ENCODE measurements at regions not wholly inside any gene's neighbourhood (a gene's known extent, or its start where the extent isn't known, plus 50 kb on each side); places are given as distances from the start of the nearest gene placed in this dataset.

DNA sequence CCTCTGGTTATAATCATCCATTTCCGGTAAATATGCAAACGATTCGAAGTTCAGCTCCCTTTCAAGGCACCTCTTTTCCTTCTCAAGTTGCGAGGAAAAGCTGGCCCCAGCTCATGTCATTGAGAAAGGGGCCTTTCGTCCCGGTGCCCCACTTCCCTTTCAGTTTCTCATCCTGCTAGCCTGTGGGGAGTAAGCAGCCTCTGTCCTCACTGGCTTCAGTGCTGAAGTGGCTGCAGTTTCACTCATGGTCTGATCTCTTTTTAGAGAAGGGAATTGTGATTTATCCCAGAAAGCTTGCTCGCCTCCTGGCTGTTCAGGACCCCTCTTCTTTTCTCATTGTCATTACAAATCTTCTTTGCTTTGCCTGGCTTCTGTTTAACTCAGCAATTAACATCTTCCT, 207.5 kb downstream of the NR4A2 start:
- DNase-seq = no peak
- WGBS, 3 donors = 71 to 83% (median 71%) methylated on average over 7 of the region's 7 CpGs
- TF ChIP-seq EP300 (IDR thresholded peaks at IDR 0.05) (no peak), POLR2A (IDR thresholded peaks at IDR 0.05) (no peak)
- TF ChIP-seq, protein P1, sequence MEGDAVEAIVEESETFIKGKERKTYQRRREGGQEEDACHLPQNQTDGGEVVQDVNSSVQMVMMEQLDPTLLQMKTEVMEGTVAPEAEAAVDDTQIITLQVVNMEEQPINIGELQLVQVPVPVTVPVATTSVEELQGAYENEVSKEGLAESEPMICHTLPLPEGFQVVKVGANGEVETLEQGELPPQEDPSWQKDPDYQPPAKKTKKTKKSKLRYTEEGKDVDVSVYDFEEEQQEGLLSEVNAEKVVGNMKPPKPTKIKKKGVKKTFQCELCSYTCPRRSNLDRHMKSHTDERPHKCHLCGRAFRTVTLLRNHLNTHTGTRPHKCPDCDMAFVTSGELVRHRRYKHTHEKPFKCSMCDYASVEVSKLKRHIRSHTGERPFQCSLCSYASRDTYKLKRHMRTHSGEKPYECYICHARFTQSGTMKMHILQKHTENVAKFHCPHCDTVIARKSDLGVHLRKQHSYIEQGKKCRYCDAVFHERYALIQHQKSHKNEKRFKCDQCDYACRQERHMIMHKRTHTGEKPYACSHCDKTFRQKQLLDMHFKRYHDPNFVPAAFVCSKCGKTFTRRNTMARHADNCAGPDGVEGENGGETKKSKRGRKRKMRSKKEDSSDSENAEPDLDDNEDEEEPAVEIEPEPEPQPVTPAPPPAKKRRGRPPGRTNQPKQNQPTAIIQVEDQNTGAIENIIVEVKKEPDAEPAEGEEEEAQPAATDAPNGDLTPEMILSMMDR (IDR thresholded peaks at IDR 0.05) = no peak
- Histone ChIP-seq H3K4me1 (ENCODE audit: insufficient read depth) (no peaks in the 10 kb centered on the region), H3K36me3 (no peaks in the 10 kb centered on the region), H3K4me3 (no peak overlapping the region), H3K27ac (no peak overlapping the region), H3K9me3 (no peaks in the 10 kb centered on the region), H3K27me3 (no peaks in the 10 kb centered on the region)
- intact Hi-C loops (cut with DNase I) = no loop called here

- Histone ChIP-seq H3K36me3 (no peaks in the 10 kb centered on the region), H3K27me3 (no peaks in the 10 kb centered on the region), H3K4me3 (no peak overlapping the region), H3K27ac (no peak overlapping the region), H3K9me3 (no peaks in the 10 kb centered on the region), H3K4me1 (ENCODE audit: insufficient read depth) (no peaks in the 10 kb centered on the region)
- no peak for DNase-seq
- intact Hi-C loops (cut with DNase I) = no loop called here
- TF ChIP-seq, protein P1 (IDR thresholded peaks at IDR 0.05) = no peak
- no peak for TF ChIP-seq EP300 (IDR thresholded peaks at IDR 0.05)
- TF ChIP-seq POLR2A (IDR thresholded peaks at IDR 0.05) = no peak
These were observed 208.1 kb downstream of the NR4A2 start for GRCh38 chr2:156124458-156124857.

DNA sequence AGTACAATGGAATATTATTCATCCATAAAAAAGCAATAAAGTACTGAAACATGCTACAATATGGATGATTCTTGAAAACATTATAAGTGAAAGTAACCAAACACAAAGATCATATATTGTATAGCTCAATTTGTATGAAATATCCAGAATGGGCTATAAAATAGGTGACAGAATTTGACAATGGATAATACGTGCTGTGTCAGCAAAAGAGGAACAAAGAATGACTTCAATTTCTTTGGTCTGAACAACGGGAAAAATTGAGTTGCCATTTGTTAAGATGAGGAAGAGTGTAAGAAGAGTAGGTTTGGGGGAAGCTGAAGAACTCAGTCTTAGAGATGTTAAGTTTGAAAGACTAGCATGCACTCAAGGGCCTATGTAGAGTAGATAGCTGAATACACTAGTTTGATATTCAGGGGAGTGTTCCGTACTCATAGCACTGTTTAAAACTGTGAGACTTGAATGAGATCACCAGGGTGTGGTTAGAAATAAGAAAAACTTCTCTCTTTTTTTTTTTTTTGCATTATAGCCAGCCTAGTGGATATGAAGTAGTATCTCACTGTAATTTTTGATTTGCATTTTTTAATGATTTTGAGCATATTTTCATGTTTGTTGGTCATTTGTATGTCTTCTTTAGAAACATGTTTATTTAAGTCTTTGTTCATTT, 213.6 kb downstream of the NR4A2 start:
- no peaks in the 10 kb centered on the region for H3K9me3 ChIP-seq
- DNase-seq = no peak
- H3K27me3 ChIP-seq = no peaks in the 10 kb centered on the region
- TF ChIP-seq POLR2A (IDR thresholded peaks at IDR 0.05) (no peak), EP300 (IDR thresholded peaks at IDR 0.05) (no peak)
- TF ChIP-seq, protein P1 (IDR thresholded peaks at IDR 0.05) = no peak
- no peaks in the 10 kb centered on the region for H3K36me3 ChIP-seq
- no peaks in the 10 kb centered on the region for H3K4me1 ChIP-seq (ENCODE audit: insufficient read depth)
- WGBS, 3 donors = 83 to 91% (median 87%) methylated on average over 3 of the region's 3 CpGs
- intact Hi-C loops (cut with DNase I) = no loop called here
- no peak overlapping the region for H3K4me3 ChIP-seq
- H3K27ac ChIP-seq = no peak overlapping the region

GRCh38 chr2:156116113-156116512, 216.4 kb downstream of the NR4A2 start:
- Histone ChIP-seq H3K4me1 (ENCODE audit: insufficient read depth) (no peaks in the 10 kb centered on the region), H3K27me3 (no peaks in the 10 kb centered on the region), H3K9me3 (no peaks in the 10 kb centered on the region), H3K27ac (no peak overlapping the region), H3K36me3 (no peaks in the 10 kb centered on the region), H3K4me3 (no peak overlapping the region)
- intact Hi-C loops (cut with DNase I) = no loop called here
- 52 to 66% (median 62%) methylated on average over 2 of the region's 2 CpGs for WGBS, 3 donors
- DNase-seq = no peak
- TF ChIP-seq, protein P1 (IDR thresholded peaks at IDR 0.05) = no peak
- TF ChIP-seq POLR2A (IDR thresholded peaks at IDR 0.05) (no peak), EP300 (IDR thresholded peaks at IDR 0.05) (no peak)

Measured in ovary (tissue), 7 donors.